ENCODE measurements at regions not wholly inside any gene's neighbourhood (a gene's known extent, or its start where the extent isn't known, plus 50 kb on each side); places are given as distances from the start of the nearest gene placed in this dataset.

DNA sequence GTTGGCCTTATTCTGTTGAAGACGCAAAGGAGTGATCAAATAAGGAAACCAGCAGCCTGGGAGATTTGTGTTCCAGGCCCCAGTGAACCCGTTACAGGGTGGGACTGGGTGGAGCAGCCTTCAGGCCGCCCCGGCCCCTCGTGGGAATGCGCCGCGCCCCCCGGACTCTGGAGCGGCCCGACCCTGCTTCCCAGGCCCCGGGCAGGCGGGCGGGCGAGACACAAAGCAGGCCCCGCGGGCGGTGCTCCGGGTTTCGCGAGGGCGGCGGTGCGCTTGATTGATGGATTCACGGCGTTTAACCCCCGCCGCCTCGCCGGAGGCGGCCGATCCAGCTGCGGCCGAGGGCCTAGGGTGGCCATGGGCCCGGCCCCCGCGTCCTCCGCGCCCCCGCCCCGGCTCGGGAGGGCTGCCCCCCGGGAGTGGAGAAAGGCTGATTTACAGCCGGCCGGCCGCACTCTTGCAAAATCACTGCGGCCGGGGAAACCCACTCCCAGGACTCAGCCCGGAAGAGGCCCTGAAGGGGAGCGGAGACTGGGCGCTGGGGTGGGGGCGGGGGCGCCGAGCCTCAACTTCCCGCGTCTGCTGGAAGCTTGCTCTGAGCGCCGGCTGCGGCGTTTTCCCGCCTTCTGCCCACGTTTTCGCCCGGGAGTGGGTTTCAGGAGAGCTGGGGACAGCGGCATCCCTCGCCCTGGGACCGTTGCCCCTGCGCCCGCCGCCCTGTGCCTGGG is 299.6 kb upstream of the NFE2L3 start:
- TF ChIP-seq, protein P1, sequence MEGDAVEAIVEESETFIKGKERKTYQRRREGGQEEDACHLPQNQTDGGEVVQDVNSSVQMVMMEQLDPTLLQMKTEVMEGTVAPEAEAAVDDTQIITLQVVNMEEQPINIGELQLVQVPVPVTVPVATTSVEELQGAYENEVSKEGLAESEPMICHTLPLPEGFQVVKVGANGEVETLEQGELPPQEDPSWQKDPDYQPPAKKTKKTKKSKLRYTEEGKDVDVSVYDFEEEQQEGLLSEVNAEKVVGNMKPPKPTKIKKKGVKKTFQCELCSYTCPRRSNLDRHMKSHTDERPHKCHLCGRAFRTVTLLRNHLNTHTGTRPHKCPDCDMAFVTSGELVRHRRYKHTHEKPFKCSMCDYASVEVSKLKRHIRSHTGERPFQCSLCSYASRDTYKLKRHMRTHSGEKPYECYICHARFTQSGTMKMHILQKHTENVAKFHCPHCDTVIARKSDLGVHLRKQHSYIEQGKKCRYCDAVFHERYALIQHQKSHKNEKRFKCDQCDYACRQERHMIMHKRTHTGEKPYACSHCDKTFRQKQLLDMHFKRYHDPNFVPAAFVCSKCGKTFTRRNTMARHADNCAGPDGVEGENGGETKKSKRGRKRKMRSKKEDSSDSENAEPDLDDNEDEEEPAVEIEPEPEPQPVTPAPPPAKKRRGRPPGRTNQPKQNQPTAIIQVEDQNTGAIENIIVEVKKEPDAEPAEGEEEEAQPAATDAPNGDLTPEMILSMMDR (conservative IDR thresholded peaks at IDR 0.05; ENCODE audit: control insufficient read depth, insufficient read depth, low read depth, low read length), result no peak
- H3K4me3 ChIP-seq (ENCODE audit: control insufficient read depth, low read depth, low read length), result peak overlapping the region; percentile 1
- peak; percentile 69 for DNase-seq (ENCODE audit: low read depth)

DNA sequence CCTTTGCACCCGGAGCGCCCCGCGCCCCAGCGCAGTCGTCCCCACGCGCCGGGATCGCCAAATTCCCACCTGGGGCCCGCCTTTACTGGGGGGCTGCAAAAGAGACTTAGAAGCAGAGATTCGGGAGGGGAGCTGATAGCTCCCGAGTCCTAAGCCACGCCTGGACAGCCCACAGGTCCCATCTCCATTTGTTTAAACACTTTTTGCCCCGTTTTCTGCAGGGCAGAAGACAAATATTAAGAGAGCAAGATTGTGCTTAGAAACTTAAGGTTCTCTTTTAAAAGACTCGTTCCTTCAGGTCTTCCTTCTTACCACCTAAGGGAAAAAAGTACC is 299.1 kb upstream of the NFE2L3 start:
- DNase-seq (ENCODE audit: low read depth), result no peak
- no peak overlapping the region for H3K4me3 ChIP-seq (ENCODE audit: control insufficient read depth, low read depth, low read length)
- TF ChIP-seq, protein P1 (conservative IDR thresholded peaks at IDR 0.05; ENCODE audit: control insufficient read depth, insufficient read depth, low read depth, low read length), result no peak

DNA sequence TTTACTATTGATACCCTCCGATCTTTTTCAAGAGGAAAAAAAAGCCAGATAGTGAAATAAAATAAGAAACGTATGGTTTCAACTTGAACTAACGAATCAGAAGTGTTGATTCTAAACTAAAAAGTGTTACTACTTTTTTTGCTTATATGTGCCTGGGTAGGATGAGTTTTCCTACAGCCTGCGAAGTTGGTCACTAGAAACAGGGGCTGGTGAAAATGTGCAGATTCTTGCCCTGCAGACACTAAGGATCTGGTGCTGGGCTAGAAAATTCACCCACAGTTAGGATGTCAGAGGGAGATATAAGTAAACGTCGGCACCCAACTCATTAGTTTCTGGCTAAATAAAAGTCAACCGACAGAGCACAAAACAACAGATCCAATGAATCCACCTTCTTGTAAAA is 298.7 kb upstream of the NFE2L3 start:
- no peak overlapping the region for H3K4me3 ChIP-seq (ENCODE audit: control insufficient read depth, low read depth, low read length)
- no peak for DNase-seq (ENCODE audit: low read depth)
- TF ChIP-seq, protein P1 (conservative IDR thresholded peaks at IDR 0.05; ENCODE audit: control insufficient read depth, insufficient read depth, low read depth, low read length), result no peak

DNA sequence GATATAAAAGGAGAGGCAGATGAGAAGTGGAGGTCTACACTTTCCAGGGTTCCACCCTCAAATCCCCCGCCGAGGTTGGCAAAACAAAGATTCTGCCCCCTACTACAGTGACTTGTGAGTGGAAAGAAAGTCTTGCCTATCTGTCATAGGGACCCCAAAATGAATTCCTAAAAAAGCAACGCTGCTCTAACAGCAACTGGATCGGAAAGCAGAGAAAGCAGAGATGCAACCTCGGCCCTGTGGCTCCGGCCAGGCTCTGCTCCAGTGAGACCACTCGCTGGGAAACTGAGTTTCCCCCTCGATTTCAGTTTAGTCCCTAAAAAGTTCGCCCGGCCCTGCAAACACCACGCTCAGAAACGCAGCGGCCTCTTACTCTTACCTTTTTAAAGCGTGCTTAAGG is 297.9 kb upstream of the NFE2L3 start:
- TF ChIP-seq, protein P1 (conservative IDR thresholded peaks at IDR 0.05; ENCODE audit: control insufficient read depth, insufficient read depth, low read depth, low read length), result no peak
- DNase-seq (ENCODE audit: low read depth), result no peak
- peak overlapping the region; percentile 5 for H3K4me3 ChIP-seq (ENCODE audit: control insufficient read depth, low read depth, low read length)

DNA sequence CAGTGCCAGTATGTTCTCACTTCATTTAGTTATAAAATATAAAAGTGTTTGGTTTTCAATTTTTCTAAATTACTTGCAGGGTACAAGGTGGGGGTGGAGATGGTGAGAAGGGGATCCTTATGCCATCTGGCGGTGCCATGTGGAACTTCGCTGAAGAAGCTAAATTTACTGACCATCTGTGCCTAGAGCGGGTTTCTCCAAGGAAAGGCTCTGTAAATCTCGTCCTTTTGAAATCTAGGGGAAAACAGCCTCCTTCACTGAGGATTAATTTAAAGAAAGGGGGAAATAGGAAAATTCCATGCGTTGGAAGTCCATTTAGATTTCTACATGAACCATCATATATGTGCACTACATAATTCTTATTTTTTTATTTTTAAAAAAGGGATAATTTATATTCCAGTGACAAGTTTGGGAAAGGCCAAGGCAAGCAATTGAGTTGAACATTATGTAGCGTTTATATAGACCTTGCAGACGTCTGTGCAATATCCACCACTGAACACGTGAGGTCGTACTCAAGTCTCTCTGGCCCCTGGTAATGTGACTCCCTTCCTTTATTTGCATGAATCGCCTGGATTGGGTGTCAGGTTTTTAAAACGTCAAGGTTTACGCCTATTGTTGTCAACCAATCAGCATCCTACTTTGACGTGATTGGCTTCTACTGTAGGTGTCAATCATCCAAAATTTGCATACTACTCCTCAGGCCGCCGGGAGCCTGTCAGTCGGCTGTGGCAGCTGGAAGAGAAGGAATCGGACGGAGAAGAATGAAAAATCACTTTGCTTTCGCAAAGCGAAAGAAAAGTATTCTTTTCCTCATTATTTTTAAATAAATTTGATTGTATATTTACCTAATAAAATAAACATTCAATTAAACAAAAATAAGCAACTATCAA is 297.1 kb upstream of the NFE2L3 start:
- TF ChIP-seq, protein P1 (conservative IDR thresholded peaks at IDR 0.05; ENCODE audit: control insufficient read depth, insufficient read depth, low read depth, low read length), result peak; percentile 86
- DNase-seq (ENCODE audit: low read depth), result peak; percentile 100
- H3K4me3 ChIP-seq (ENCODE audit: control insufficient read depth, low read depth, low read length), result peak overlapping the region; percentile 53

DNA sequence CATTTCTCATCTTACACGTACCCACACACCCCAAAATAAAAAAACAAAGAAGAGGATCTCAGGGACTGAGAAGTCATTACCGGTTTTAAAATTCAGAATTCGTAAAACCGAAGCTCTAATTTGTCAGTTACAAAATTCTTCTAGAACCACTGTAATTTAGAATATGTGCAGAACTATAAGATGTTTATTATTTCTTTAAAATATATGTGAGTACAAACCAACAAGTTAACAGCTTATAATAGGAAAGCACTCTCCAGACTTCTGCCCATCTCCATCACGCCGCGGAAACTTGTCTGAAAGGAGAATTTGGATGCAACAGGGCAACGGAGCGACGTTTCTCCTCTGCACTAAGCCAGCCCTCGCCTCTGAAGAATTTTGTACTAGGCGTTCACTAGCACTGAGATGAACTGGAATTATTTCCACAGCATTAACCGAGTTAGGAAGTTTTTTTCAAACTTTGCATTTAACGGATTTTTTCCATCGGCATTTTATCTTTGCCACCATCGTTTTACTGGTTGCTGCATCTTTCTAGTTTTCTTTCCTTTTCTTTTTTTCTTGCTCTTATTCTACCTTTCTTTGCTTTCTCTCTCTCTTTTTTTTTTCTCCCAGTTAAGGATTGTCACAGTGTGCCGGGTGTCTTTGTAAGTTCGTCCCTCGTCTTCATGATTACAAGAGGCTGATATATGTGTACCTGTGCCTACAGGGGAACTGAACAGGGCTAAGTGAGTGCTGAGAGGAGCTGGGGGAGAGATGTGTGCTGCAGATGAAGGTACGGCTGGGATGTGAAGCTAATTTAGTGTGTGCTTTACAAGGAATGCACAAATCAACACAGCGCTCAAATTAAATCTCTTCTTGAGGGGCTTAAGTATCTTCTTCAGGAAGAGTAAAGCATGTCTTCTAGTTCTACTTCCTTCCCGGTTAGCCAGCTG is 295.9 kb upstream of the NFE2L3 start:
- DNase-seq (ENCODE audit: low read depth), result peak; percentile 52
- TF ChIP-seq, protein P1 (conservative IDR thresholded peaks at IDR 0.05; ENCODE audit: control insufficient read depth, insufficient read depth, low read depth, low read length), result no peak
- H3K4me3 ChIP-seq (ENCODE audit: control insufficient read depth, low read depth, low read length), result peak overlapping the region; percentile 53
